NCI-H2029 treated with DMSO at 0.1 percent for 48 hours (cell line): ENCODE measurements at regions not wholly inside any gene's neighbourhood (a gene's known extent, or its start where the extent isn't known, plus 50 kb on each side); places are given as distances from the start of the nearest gene placed in this dataset.
"Not testable (repeated sequence)": the region's sequence is repeated elsewhere in the genome, so short reads cannot be mapped to it uniquely, and the experiment has no call there.

ENCODE experiments used
- DNase-seq: peaks from one replicate; lab custom pipeline; 2025; lab: John Stamatoyannopoulos, UW

DNA sequence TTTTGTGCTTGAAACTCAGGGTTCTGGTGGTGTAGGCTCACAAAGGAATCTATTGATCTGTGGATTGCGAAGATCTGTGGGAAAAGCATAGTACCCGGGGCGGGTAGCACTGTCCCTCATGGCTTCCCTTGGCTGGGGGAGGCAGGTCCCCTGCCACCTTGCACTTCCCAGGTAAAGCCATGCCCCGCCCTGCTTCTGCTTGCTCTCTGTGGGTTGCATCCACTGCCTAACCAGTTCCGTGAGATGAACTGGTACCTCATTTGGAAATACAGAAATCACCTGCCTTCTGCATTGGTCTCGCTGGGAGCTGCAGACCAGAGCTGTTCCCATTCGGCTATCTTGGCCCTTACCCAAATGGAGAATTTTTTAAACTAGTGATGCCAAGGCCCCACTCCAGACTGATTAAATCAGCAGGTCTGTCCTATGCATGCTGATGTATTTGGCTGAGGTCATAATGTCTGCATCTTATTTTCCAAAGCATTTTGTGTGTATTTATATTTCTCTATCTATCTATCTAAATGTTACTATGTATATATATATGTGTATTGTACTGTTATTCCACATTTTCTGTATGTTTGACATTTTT is 65.5 kb upstream of the SLC7A14 start:
- no peak for DNase-seq

DNA sequence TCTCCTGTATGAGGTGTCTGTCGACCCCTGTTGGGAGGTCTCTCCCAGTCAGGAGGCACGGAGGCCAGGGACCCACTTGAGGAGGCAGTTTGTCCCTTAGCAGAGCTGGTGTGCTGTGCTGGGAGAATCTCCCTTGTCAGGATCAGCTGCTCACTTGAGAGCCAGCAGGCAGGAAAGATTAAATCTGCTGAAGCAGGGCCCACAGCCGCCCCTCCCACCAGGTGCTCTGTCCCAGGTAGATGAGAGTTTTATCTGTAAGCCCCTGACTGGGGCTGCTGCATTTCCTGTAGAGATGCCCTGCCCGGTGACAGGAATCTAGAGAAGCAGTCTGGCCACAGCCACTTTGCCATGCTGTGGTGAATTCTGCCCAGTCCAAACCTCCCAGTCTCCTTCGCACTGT is 64.7 kb upstream of the SLC7A14 start:
- DNase-seq = not testable (repeated sequence)

DNA sequence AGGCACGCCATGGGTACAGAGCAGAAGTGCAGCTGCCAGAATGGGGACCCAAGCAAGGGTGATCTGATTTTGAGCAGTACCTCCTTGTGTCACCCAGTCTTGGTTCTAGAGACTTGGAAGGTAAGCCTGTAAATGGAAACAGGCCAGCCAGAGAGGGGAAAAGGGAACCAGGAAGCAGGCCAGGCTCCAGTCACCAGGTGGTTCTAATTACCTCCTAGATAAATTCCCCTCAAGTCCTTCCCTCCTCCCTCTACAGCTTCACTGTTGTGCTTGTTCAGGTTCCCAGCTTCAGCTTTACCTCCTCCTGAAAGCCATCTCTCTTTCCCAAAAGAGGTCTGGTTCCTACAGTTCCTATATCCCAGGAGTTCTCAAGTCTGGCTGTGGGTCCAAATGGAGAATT is 58.8 kb upstream of the SLC7A14 start:
- DNase-seq = no peak

DNA sequence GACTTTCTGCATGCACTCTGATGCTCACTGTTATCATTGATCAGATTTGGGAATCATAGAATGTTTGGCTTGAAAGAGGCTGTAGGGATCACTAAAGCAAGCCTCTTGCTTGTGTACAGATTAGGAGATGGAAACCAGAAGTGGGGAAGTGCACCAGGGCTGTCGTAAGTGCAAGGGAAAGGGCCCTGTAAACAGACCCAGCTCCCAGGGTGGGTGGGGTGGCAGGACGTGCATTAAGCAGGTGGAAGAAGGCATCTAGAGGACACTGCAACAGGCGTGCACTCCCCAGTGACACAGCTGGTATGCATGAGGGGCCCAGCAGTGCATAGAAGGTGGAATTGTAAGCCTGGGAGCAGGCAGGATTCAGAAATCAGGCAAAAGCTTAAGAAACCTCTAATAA is 58.0 kb upstream of the SLC7A14 start:
- no peak for DNase-seq

DNA sequence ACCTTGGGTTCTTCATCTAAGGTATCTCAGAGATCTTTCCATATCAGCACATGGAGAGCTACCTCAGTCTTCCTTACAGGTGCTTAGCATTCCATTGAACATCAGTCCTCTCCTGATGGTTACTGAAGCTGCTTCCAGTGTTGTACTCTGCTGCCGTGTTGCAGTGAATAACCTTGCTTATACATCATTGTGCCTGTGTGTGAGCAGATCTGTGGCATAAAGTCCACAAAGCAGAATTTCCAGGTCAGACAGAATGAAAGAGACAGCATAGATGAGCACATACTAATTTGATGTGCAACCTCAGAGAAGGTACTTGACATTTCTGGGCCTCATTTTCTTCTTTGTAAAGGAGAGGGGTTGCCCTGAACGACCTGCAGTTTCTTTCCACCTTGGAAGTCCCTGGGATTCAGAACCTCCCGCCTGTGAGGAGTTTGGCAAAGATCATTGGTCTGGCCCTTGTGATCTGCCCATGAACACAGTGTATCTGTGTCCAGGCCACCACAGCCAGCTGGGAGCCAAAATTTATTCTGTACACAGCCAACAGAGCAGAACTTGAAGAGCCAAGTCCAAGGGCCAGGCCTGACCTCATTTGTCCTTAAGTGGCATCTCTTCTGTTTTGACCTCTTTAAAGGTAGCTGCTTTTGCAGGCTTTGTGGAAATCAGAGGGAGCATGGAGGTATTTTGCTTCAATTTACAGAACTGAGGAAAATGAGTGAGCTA is 57.2 kb upstream of the SLC7A14 start:
- DNase-seq = no peak

DNA sequence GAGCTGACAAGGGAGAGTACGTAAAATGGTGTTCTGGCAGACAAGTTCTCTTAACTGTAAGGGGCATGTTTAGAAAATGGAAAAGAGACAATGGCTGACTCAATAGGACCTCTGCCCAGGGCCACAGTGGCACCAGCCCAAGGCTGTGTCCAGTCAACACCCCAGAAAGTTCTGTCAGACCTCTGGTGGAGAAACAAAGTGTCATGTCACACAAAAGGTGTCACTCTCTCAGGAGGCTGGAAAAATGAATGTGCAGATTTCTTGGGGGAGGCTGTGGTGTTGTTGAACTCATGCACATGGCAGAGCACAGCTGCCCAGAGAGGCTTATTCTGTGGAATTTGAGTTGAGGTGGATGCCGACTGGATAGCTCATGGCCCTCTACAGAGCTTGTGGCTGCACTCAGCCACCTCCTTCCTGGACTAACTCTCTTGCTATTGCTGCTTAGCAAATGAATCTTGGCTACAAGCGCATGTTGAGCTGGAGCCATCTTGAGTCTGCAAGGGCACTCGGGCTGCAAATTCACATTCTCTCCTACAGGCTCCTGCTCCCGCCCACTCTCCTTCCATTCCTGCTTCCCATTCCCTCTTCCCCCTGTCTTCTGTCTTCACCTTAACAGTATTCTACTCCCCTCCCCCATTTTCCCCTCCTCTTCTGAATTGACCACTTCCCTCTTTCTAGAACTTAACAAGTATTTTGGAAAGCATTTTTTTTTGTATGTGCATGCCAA is 55.8 kb upstream of the SLC7A14 start:
- no peak for DNase-seq

DNA sequence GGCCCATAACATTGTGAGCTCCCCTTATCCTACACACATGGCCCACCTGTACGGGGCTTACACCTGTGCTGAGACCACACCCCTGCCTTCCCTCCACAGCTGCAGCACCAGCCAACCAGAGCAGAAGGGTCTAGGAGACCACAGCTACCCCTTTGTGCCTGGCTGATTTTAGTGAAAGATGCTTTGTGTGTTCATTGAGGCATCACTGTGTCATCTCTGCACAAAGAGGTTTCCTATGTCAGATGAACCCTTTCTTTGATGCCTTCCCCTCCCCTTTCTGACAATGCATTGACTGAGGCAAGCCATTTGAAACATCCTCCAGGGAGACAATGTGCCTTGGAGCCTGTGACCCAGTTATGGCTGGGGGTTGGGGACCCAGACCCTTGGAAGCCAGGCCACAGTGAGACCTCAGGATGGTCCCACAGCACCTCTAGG is 54.9 kb upstream of the SLC7A14 start:
- no peak for DNase-seq

DNA sequence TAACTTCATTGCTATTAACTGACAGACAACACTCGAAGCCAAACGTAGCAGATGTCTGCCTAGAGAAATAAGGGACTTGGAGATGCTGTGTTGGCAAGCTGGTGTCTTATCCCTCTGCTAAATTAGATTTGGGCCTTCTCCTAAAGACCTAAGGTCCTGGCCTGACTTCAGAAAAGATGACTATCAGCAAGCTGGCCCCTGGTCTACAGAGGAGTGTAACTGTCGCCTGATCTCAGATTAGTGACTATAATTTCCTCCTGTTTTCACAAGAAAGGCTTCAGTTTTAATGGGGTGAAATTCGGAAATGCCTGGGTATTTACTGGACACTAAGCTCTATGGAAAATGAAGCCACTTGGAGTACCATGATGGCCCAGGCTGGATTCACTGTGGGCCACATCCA is 53.1 kb upstream of the SLC7A14 start:
- no peak for DNase-seq

DNA sequence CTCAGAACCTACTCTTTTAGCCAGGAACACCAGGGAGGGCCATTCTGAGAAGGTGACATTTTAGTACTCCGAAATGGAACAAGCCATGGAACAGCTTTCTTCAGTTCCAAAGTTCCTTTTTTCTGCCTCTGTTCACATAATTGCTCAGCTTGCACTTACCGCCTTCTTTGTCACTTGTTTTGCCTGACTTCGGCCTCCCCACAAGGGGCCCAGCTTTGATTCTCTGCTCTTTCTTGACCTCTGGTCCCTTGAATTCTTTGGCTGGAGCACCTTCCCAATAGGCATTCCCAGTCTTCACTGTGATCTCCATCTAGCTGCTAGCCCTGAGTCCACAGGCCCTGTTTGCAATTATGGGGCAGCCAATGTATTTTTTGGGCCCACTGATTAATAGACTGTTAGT is 51.4 kb upstream of the SLC7A14 start:
- DNase-seq = no peak

DNA sequence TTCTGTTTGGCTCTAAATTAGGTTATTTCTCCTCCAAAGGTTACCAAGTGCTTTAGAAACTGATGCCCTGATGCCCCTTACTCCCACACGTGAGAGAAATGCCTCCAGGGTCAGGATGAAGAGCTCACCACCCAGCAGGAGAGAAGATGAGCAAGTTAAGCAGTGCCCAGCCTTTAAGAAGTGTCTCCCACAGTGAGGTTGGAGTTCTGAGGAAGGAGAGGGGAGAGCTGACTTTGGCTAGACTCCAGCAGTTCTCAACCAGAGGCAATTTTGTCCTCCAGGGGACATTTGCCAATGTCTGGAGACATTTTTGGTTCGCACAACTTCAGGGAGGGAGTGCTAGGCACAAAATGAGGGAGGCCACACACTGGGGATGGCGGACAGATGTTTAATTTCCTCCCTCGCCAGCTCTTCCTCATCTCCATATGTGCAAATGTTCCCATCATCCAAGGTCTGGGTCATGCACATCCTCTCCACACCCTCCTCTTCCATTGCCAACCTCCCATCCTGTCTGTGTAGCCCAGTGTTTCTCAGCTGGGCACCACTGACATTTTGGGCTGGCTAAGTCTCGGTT is 50.6 kb upstream of the SLC7A14 start:
- DNase-seq = no peak
